Amygdala (tissue), 56 donors: ENCODE measurements at regions not wholly inside any gene's neighbourhood (a gene's known extent, or its start where the extent isn't known, plus 50 kb on each side); places are given as distances from the start of the nearest gene placed in this dataset.
"Not testable (repeated sequence)": the region's sequence is repeated elsewhere in the genome, so short reads cannot be mapped to it uniquely, and the experiment has no call there.

ENCODE experiments used
- DNase-seq, 56 donors: peaks; one replicate each; lab custom pipeline; 2025; lab: John Stamatoyannopoulos, UW

DNA sequence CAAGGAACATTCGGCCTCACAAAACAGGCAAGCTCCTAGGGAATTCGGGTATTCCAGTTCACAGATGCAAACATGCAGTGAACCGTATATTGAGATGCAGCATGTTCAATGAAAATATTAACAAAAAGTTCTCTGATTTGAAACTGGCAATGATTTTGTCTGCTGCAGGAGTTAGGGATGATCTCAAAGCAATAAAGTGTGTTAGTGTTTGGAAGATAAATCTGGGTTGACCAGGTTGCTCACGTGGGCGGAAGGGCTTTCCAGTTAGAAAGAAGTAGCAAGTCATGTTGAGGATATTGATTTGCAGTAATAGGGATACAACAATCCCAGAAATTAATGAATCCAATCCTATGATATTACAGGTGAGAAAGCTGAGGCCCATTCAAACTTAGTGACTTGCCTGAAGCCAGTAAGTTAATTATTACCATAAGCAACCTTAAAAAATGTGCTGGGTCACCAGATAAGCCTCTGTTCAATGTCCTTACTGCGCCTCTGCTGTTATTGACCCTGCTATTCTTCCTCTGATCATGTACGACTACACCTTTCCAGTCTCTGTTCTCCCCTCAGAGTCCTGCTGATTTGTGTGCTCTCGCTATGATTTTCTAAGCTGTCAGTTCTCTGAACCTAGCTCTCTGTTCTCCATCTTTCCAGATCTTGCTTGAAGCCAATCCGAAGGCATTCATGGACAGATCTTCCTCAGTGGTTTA, 370.8 kb downstream of the DSEL start:
- DNase-seq: no peak

DNA sequence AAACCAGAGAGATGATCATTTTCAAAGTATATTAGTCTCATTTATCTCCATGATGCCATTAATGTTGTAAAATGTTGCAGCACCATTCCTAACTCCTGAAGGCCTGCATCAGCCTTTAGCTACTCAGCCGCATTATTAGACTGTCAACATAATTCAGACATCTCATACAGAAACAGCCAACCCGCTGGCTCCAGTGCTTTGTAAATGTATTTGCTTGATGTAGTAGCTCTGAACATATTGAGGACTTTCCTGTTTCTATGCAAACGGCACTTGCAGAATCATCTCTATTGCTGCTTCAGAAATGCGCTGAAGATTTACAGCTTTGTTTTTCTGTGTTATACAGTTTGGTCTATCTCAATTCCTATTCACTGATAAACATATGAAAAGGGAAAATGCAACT, 372.2 kb downstream of the DSEL start:
- DNase-seq: peak in 1 of 56 donors; percentile 14

DNA sequence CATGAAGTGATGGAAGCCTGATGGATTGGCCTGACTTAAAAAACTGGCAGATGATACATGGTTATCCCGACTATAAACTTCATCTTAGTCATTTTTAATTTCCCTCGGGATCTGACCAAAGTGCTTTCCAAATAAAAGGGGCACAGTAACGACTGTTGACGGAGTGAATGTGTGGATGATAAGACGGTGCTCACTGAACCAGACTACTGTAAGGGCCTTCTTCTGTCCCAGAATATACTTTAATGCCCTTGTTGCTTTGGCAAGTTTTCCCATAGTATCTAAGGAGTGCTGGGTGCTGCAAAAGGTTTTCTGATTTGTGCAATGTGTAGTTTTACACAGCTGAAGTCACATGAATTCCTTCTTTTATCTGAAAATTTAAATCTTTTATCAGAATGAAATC, 373.5 kb downstream of the DSEL start:
- no peak for DNase-seq

DNA sequence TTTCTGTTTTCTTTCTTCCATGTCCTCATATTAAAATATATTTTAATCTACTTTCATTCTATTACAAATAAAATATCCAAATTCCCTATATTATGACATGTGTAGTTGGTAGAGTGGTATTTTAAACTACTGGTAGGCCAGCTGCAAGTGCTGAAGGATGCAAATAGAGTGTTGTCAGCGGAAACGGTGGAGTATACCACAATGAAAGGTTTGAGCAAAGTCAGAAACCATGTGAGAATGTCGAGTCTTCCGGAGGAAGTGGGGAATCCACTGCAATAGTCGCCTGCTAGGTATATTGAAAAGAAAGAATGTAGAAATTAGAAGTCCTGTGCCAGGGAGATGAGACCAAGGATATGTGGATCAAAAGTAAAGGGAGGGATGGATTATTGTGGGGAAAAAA, 373.9 kb downstream of the DSEL start:
- DNase-seq: no peak

DNA sequence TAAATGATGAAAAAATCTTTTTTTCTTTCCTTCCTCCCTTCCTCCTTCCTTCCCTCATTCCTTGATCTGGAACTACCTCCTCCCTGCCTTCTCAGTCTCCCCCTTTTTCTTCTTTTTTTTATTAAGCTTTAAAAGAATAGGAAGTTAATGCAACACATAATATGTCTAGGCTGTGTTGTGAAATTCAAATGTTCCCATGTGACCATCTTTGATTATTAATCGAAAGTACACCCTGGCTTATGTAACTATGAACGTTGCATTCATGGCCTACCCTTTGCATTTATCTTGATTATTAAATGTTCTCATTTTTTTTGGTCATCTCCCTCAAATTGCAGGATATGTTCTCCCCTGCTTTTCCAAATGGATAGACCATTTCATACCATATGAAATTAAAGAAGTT, 376.0 kb downstream of the DSEL start:
- DNase-seq: no peak

DNA sequence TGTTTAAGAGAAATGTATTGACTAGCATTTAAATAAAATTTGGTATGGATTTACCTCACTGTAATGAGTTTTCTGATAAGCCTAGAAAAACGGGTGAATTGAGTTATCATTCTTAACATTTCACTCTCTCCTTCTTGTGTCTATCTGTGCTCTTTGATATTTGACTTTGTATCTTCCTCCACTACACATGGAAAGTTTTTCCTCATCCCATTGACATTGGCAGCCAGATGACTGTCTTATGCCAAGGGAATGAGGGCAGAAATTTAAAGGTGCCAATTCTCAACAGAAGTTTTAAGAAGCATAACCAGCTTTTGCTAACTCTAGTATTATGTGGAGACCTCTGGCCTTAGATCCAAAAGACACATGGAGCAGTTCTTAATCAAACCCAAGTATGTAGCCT, 376.6 kb downstream of the DSEL start:
- DNase-seq: no peak

DNA sequence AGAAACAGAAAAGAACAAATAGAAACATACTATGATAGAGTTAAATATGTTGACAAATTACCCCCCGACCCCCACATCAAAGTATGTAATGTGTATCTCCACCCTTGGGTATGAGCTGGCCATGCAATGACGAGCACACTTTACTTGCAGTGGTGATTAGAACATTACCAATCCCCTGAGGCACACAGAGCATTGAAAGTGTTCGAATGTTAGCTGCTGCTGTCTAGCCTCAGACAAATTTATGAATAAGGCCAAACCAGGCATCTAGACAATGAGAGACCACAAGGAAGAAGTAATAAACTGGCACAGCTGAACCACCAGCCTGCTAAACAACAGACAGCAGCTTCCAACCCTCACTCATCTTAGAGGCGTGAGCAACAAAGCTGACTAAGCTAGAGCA, 380.5 kb downstream of the DSEL start:
- DNase-seq: no peak

DNA sequence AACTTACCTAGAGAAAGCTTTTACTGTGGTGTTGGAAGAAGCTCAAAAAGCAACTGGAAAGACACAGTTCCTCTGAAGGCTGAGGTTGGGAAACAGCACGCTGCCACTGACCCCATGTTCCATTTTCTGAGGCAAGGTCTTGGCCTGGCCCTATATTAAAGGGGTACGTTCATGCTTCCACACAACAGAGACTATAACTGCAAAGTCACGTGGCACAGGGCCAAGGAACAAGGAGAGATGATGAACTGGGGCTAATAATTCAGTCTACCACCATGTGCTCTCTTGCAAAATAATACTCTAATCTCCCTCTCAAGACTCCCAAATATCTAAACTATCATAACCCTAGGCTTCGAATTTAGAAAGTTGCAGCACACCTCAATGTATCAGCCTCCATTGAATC, 381.6 kb downstream of the DSEL start:
- no peak for DNase-seq

DNA sequence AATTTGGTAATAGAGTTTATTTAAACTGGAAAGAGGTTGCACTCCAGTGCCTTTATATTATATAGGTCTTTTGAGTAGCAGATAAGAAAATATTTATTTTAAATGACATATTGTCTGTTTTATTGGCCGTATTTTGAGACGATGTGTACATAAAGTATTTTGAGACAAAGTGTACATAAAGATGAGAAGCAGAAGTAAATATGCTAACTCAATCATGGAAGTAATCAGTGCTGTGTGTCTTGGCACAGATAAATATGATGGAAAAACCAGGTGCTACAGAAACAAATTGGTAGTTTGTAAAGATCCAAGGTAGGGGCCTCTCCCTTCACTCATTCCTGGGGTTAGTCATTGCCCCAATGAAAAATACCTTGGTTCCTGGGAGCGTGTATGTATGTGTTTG, 382.9 kb downstream of the DSEL start:
- DNase-seq: no peak

DNA sequence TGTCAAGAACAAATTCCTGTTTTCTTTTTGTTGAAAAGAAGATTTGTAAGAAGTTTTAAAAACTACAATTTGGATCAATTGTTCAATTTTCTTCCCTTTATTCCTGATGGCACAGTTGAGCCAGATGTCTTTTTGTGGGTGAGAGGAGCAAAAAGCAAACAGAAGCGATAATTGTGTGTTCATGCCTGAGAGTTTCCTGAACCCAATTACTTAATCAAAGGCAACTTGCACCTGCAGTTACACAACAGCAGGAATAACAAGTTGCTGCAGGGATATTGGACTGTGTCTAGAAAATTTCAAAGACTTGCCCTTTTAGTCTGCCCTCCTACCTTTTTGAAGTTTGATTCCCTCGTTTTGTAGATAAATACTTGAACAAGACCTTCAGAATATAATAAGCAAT, 383.6 kb downstream of the DSEL start:
- no peak for DNase-seq

DNA sequence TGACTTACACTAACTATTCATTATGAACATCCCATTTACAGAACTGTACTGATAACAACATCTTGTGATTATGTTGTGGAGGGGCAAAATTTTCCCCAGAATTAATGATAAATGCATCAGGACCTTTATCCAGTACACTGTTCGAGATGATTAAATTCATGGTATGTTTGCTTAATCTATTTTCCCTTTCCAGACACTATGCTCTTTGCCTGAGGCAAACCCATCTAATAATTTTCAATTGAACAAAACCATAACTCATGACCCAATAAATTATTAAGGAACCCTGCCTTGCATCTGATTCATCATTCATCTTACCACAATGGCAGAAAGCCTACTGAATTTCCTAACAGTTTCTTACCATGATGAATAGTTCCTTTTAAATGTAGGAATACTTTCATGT, 385.0 kb downstream of the DSEL start:
- DNase-seq: no peak

DNA sequence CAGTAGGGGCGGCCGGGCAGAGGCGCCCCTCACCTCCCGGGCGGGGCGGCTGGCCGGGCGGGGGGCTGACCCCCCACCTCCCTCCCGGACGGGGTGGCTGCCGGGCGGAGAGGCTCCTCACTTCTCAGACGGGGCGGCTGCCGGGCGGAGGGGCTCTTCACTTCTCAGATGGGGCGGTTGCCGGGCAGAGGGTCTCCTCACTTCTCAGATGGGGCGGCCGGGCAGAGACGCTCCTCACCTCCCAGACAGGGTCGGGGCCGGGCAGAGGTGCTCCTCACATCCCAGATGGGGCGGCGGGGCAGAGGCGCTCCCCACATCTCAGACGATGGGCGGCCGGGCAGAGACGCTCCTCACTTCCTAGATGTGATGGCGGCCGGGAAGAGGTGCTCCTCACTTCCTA, 389.8 kb downstream of the DSEL start:
- DNase-seq: not testable (repeated sequence)

DNA sequence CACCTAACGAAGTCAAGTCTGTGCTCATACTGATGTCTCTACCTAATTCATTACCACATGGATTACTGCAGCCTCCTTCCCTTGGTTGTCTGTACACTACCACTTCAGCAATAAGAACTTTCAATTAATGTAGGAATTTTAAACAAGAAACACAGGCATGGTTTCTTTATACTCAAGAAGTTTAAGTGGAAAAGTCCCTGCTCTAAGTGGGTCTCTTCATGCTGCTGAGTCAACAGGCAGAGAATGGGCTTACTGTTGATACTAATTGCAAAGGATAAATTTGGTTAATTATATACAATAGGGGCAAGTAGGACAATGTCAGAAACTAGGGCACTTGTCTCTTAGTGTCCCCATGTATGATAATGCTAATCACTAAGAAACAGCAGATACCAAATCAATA, 392.6 kb downstream of the DSEL start:
- DNase-seq: no peak

DNA sequence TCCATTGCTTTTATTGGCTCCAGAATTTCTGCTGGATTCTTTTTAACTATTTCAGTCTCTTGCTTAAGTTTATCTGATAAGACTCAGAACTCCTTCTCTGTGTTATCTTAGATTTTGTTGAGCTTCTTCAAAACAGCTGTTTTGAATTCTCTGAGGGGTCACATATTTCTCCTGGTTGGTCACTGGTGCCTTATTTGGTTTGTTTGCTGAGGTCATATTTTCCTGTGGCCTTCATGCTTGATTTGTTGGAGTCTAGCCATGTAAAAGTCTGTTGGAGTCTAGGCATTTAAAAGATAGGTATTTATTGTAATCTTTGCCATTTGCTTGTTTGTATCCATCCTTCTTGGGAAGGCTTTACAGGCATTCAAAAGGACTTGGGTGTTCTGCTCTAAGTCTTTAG, 398.7 kb downstream of the DSEL start:
- no peak for DNase-seq

DNA sequence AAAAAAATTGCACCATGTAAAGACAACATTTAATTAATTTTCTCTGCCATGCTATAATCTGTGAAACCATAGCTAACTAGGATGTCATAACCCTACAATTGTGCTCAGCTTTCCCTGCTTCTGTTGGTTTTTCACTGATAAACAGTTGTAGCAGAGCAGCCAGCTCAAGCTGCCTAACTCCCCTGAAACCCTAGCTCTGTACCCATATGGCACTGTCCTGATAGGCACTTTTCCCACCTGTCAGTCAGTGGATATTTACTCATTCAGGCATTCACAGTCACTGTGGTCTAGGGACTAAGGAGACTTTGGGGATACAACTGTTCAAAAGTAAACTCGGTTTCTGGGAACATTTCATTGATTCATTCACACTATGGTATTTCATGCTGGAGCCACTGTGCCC, 407.0 kb downstream of the DSEL start:
- DNase-seq: no peak

DNA sequence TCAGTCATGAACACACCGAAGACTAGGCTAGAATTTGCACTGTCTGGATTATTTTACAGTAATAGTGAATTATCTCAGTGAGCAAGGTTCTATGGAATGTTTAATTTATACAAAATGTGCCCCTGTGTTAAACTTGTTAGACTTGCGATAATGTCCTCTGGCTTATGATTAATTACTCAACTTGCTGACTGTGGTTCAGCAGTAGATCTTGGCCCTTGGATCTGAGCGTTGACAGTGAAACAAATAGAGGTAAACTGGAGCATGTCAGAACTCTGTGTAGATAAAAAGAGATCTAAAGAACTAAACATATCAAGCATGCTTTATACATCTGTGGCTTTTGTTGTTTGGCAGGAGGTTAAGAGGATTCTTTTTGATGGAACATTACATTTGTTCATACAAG, 407.6 kb downstream of the DSEL start:
- no peak for DNase-seq

DNA sequence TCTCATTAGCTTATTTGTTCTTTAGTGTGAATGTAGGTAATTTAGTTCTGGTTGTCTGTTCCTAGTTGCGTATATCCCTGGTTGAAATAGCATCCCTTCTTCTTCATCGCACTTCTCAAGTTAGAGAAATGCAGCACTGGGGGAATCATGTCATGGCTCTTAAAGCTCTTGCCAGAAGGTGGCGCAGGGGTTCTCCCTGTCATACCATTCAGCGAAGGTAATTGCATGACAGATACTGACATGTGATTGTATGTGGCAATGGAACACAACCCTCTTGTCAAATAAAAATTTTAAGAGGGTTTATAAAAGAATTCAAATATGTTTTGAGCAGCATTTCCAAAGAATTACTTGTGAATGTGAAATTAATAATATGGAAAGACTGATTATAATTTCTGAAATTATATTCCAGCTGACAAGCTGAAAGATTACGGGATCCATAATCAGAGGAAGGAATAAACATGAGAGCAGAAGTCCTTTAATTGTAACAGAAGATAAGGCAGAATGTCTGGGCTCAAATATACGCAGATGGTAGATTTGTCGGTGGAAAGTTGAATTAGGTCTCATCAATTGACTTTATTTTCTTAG, 411.7 kb downstream of the DSEL start:
- peak in 43 of 56 donors; percentile 0 to 87 (median 22) for DNase-seq

DNA sequence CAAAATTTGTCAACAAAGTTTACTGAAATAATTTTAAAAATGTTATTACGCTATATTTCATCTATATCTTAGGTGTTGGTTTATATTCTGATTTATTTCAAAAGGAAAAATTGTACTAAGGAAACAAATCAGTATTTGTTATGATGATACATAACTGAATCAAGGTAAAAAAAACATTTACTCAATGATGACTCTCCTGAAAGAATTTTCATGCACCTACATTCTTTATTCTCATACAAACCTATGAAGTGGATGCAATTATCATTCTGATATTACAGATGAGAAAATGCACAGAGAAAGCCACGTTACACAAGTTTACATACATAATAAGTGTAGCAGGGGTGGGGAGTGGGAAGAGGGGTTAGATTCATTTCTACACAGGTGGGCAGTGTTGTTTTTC, 422.4 kb downstream of the DSEL start:
- no peak for DNase-seq

DNA sequence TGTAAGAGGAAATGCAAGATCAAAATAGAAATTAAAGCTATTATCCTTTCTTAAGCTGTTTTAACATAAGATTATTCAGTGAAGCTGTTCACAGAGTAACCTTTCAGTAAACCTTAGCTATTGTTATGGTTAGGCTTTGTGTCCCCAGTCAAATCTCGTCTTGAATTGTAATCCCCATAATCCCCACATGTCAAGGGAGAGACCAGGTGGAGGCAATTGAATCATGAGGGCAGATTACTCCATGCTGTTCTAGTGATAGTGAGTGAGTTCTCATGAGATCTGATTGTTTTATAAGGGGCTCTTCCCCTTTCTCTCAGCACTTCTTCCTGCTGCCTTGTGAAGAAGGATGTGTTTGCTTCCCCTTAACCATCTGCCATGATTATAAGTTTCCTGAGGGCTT, 424.4 kb downstream of the DSEL start:
- DNase-seq: no peak

DNA sequence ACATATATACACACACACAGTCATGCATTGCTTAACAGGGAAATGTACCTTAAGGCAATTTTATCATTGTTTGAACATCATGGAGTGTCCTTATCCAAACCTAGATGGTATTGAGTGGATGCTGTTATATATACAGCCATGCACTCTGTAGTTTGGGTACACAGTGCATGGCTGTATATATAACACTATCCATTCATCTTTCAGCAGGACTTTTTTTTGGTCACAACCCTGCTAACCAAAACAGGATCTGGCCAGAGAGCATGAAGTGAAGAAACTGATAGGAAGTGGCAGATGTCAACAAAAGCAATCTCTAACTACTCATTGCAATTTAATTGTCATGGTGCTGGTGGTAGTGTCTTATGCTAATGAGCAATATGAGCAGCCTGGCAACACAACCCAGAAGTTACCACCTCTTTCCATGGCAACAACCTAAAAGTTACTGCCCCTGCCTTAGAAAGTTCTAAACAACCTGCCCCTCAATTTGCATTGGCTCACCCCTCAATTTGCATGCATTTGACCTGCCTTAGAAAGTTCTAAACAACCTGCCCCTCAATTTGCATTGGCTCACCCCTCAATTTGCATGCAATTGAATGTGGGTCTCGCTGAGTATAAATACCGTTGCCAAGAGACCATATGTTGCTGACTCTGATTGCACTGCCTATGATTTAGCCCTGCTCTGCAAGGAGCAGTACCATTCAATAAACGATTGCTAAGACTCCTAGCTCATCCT, 434.9 kb downstream of the DSEL start:
- DNase-seq: no peak

DNA sequence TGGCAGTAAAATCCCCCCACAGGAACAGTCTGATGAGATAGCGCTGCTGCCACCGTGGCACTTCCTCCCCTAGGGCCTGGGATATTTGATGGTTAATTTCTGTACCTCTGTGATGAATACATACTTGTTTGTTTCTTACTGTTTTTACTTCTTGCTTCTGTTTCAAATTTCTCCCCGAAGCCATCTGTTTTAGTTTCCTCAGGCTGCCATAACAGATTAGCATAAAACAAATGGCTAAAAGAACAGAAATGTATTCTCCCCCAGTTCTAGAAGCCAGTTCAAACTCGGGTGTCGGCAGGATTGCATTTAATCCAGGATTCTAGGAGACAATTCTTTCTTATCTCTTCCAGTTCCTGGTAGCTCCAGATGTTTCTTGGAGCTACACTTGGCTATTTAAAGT, 435.9 kb downstream of the DSEL start:
- no peak for DNase-seq

DNA sequence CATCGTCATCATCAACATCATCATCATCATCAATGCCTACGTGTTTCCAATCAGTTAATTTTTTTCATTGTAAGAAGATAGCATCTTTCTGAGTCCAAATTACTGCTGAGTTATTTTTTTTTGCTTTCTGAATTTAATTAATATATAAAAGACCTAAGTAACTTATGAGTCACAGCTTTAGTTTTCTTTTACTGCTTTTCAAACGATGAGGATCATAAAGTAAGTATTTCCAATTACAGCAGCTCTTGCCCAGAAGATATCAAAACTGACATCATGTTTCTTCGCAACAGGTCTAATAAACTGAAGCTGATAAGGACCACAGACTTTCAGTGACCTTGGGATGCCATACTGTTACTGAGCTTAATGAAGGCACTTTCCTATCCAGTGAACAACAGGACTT, 442.2 kb downstream of the DSEL start:
- DNase-seq: no peak
